ENCODE measurements at regions not wholly inside any gene's neighbourhood (a gene's known extent, or its start where the extent isn't known, plus 50 kb on each side); places are given as distances from the start of the nearest gene placed in this dataset.

GRCh38 chr10:65292551-65292950 lies 1633.3 kb upstream of the LRRTM3 start:
- no peak for ATAC-seq
- TF ChIP-seq ZFP30 (CRISPR knock-in tag; IDR thresholded peaks at IDR 0.05) (no peak), BACH2 (CRISPR knock-in tag; IDR thresholded peaks at IDR 0.05; ENCODE audit: borderline replicate concordance) (no peak), ZNF565 (CRISPR knock-in tag; conservative IDR thresholded peaks at IDR 0.05; ENCODE audit: low read depth) (no peak)

GRCh38 chr10:65294329-65294728 lies 1631.5 kb upstream of the LRRTM3 start:
- ATAC-seq: no peak
- TF ChIP-seq GLIS3 (CRISPR knock-in tag; IDR thresholded peaks at IDR 0.05): no peak
- no peak for TF ChIP-seq ZFP3 (CRISPR knock-in tag; IDR thresholded peaks at IDR 0.05)
- no peak for TF ChIP-seq CSDC2 (CRISPR knock-in tag; IDR thresholded peaks at IDR 0.05)
- no peak for TF ChIP-seq ISL1 (CRISPR knock-in tag; IDR thresholded peaks at IDR 0.05)
- no peak for TF ChIP-seq ZNF70 (CRISPR knock-in tag; IDR thresholded peaks at IDR 0.05)
- no peak for TF ChIP-seq OSR1 (CRISPR knock-in tag; IDR thresholded peaks at IDR 0.05)
- TF ChIP-seq, protein P1, sequence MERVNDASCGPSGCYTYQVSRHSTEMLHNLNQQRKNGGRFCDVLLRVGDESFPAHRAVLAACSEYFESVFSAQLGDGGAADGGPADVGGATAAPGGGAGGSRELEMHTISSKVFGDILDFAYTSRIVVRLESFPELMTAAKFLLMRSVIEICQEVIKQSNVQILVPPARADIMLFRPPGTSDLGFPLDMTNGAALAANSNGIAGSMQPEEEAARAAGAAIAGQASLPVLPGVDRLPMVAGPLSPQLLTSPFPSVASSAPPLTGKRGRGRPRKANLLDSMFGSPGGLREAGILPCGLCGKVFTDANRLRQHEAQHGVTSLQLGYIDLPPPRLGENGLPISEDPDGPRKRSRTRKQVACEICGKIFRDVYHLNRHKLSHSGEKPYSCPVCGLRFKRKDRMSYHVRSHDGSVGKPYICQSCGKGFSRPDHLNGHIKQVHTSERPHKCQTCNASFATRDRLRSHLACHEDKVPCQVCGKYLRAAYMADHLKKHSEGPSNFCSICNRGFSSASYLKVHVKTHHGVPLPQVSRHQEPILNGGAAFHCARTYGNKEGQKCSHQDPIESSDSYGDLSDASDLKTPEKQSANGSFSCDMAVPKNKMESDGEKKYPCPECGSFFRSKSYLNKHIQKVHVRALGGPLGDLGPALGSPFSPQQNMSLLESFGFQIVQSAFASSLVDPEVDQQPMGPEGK (CRISPR knock-in tag; IDR thresholded peaks at IDR 0.05; ENCODE audit: borderline replicate concordance): no peak
- TF ChIP-seq ESRRG (CRISPR knock-in tag; IDR thresholded peaks at IDR 0.05): no peak

DNA sequence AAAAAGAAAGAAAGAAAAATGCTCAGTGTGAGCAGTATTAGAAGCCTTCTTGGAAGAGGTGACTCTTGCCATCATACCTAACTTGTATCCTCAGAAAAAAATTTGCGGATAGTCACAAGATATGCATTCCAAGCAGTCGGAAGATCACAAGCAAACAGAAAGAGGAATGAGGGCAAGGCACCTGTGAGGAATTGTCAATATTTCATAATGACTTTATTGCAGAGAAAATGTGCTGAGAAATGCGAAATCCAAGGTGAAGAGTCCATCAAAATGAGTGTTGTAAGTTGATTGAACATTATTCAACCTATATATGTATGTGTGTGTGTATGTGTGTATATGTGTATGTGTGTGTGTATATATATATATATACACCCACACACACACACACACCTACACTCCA lies 1624.7 kb upstream of the LRRTM3 start:
- ATAC-seq: no peak
- TF ChIP-seq RARB (CRISPR knock-in tag; IDR thresholded peaks at IDR 0.05) (no peak), ZFP30 (CRISPR knock-in tag; IDR thresholded peaks at IDR 0.05) (no peak), PPARA (CRISPR knock-in tag; IDR thresholded peaks at IDR 0.05; ENCODE audit: borderline replicate concordance) (no peak), ZNF565 (CRISPR knock-in tag; conservative IDR thresholded peaks at IDR 0.05; ENCODE audit: low read depth) (no peak), ZFP3 (CRISPR knock-in tag; IDR thresholded peaks at IDR 0.05) (no peak), ESRRG (CRISPR knock-in tag; IDR thresholded peaks at IDR 0.05) (no peak)

DNA sequence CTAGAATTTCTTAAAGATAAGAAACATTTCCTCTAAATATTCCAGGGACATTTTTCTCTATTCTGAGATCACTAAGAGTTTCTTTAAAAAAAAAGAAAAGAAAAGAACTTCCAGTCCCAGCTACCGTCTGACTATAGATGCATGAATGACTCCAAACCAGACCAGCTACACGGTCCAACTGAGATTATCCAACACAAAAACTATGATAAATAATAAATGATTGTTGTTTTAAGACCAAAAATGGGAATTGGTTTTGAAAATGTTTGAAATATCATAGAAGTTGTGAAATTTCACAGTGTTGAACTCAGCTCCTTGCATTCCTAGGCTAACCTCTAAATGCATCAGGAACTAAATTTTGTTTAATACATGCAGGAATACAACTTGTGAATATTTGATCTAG lies 1619.6 kb upstream of the LRRTM3 start:
- no peak for ATAC-seq
- no peak for TF ChIP-seq ZNF8 (CRISPR knock-in tag; IDR thresholded peaks at IDR 0.05)
- TF ChIP-seq RARB (CRISPR knock-in tag; IDR thresholded peaks at IDR 0.05): no peak
- no peak for TF ChIP-seq PPARA (CRISPR knock-in tag; IDR thresholded peaks at IDR 0.05; ENCODE audit: borderline replicate concordance)
- TF ChIP-seq BACH2 (CRISPR knock-in tag; IDR thresholded peaks at IDR 0.05; ENCODE audit: borderline replicate concordance): no peak
- no peak for TF ChIP-seq ZFP30 (CRISPR knock-in tag; IDR thresholded peaks at IDR 0.05)
- TF ChIP-seq ISL1 (CRISPR knock-in tag; IDR thresholded peaks at IDR 0.05): no peak

GRCh38 chr10:65312876-65313275 lies 1613.0 kb upstream of the LRRTM3 start:
- ATAC-seq: no peak
- TF ChIP-seq ZNF8 (CRISPR knock-in tag; IDR thresholded peaks at IDR 0.05) (no peak), ARNTL (CRISPR knock-in tag; IDR thresholded peaks at IDR 0.05; ENCODE audit: borderline replicate concordance, low read depth) (no peak), ISL1 (CRISPR knock-in tag; IDR thresholded peaks at IDR 0.05) (no peak), OSR1 (CRISPR knock-in tag; IDR thresholded peaks at IDR 0.05) (no peak), TOX (CRISPR knock-in tag; IDR thresholded peaks at IDR 0.05; ENCODE audit: borderline replicate concordance) (no peak), POU6F1 (CRISPR knock-in tag; IDR thresholded peaks at IDR 0.05; ENCODE audit: borderline replicate concordance, low read depth) (no peak), ZC3H10 (CRISPR knock-in tag; IDR thresholded peaks at IDR 0.05) (no peak), PPARA (CRISPR knock-in tag; IDR thresholded peaks at IDR 0.05; ENCODE audit: borderline replicate concordance) (no peak)
- TF ChIP-seq, protein P2, sequence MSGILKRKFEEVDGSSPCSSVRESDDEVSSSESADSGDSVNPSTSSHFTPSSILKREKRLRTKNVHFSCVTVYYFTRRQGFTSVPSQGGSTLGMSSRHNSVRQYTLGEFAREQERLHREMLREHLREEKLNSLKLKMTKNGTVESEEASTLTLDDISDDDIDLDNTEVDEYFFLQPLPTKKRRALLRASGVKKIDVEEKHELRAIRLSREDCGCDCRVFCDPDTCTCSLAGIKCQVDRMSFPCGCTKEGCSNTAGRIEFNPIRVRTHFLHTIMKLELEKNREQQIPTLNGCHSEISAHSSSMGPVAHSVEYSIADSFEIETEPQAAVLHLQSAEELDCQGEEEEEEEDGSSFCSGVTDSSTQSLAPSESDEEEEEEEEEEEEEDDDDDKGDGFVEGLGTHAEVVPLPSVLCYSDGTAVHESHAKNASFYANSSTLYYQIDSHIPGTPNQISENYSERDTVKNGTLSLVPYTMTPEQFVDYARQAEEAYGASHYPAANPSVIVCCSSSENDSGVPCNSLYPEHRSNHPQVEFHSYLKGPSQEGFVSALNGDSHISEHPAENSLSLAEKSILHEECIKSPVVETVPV (CRISPR knock-in tag; IDR thresholded peaks at IDR 0.05): no peak
- TF ChIP-seq, protein P1 (CRISPR knock-in tag; IDR thresholded peaks at IDR 0.05; ENCODE audit: borderline replicate concordance): no peak
